Transverse colon (tissue), 4 donors: ENCODE measurements at regions not wholly inside any gene's neighbourhood (a gene's known extent, or its start where the extent isn't known, plus 50 kb on each side); places are given as distances from the start of the nearest gene placed in this dataset.

ENCODE experiments used
- DNase-seq: peaks from one replicate; pipeline ENCODE4 v3.0.0-alpha.2; 2019
- H3K27ac ChIP-seq, 4 donors: fragments of 200-600 bp; sonication (generic); 2 replicates each; pipeline ENCODE4 v1.5.1; 2016 to 2018; ENCODE audit warnings: inconsistent platforms in 4 of 4
- H3K27me3 ChIP-seq: fragments of 200-600 bp; sonication (generic); 2 replicates; pipeline ENCODE4 v1.5.1; 2017; ENCODE audit warnings: inconsistent platforms
- H3K36me3 ChIP-seq, 4 donors: fragments of 200-600 bp; sonication (generic); 2 replicates each; pipeline ENCODE4 v1.5.1; 2017 to 2019; ENCODE audit warnings: inconsistent platforms in 4 of 4
- H3K4me1 ChIP-seq, 4 donors: fragments of 200-600 bp; sonication (generic); 2 replicates each; pipeline ENCODE4 v1.5.1; 2017 to 2020; ENCODE audit warnings: inconsistent platforms in 4 of 4
- H3K4me3 ChIP-seq, 4 donors: fragments of 200-600 bp; sonication (generic); 1 replicate in 1 of 4; 2 replicates in 3 of 4; pipeline versions ENCODE4 v1.5.1 to v1.6.1; 2017 to 2019; ENCODE audit warnings: inconsistent platforms in 4 of 4
- H3K9me3 ChIP-seq, 2 donors: fragments of 200-600 bp; sonication (generic); 2 replicates each; pipeline ENCODE4 v1.5.1; 2017 to 2019; ENCODE audit warnings: inconsistent platforms in 2 of 2
- EP300 ChIP-seq: sonication (generic); formaldehyde crosslinking; IDR thresholded peaks from one replicate; pipeline ENCODE4 v1.6.1; 2017; ENCODE audit warnings: antibody characterized with exemption, low read depth
- POLR2A ChIP-seq: fragments of 450-650 bp; IDR thresholded peaks from one replicate; pipeline ENCODE4 v1.6.1; 2016; ENCODE audit warnings: antibody characterized with exemption, mild to moderate bottlenecking, moderate library complexity
- POLR2AphosphoS5 ChIP-seq, 3 donors: sonication (generic); formaldehyde crosslinking; IDR thresholded peaks; one replicate each; pipeline ENCODE4 v1.6.1; 2016; ENCODE audit warnings: antibody characterized with exemption in 3 of 3
- WGBS, 2 donors: methylation state at CpG; one replicate each; pipeline ENCODE4 v1.1.5; 2018; ENCODE audit warnings: low coverage in 1 of 2; 5-methylcytosine and 5-hydroxymethylcytosine counted together
- in situ Hi-C, 4 donors: fragments of 200-750 bp; cut with MboI; loops; one replicate each; pipeline versions ENCODE4 v1.15.0 to v1.15.1; 2017; ENCODE audit warnings: low sequenced_read_pairs in 3 of 4, low pct_ligation_motif_present in 1 of 4, low pct_unique_long_range_greater_than_20kb in 1 of 4
- intact Hi-C: fragments of 100-400 bp; cut with DNase I; formaldehyde crosslinking; loops from one replicate; pipeline ENCODE4 v1.15.1; 2023; ENCODE audit warnings: low total_unique reads
- TF ChIP-seq, protein P1 (sequence below), 5 experiments: fragments of 200-600 bp in 3 of 5; fragments of 450-650 bp in 2 of 5; sonication (generic) in 3 of 5; IDR thresholded peaks; 1 replicate in 2 of 5; 2 replicates in 3 of 5; pipeline ENCODE4 v1.5.1; 2016 to 2017; ENCODE audit warnings: antibody characterized with exemption in 5 of 5, inconsistent platforms in 3 of 5, mild to moderate bottlenecking in 2 of 5, moderate library complexity in 1 of 5

GRCh38 chr21:16773206-16773605 lies 739.6 kb upstream of the CXADR start:
- H3K27me3 ChIP-seq = no peaks in the 10 kb centered on the region
- in situ Hi-C loops (no loop called here), intact Hi-C loops (no loop called here)
- 23 to 33% methylated on average over 1 of the region's 1 CpG for WGBS, 2 donors
- H3K27ac ChIP-seq = no peak overlapping the region
- H3K4me3 ChIP-seq = no peak overlapping the region
- H3K36me3 ChIP-seq = no peaks in the 10 kb centered on the region
- no peaks in the 10 kb centered on the region for H3K4me1 ChIP-seq
- no peak for TF ChIP-seq EP300
- TF ChIP-seq, protein P1, sequence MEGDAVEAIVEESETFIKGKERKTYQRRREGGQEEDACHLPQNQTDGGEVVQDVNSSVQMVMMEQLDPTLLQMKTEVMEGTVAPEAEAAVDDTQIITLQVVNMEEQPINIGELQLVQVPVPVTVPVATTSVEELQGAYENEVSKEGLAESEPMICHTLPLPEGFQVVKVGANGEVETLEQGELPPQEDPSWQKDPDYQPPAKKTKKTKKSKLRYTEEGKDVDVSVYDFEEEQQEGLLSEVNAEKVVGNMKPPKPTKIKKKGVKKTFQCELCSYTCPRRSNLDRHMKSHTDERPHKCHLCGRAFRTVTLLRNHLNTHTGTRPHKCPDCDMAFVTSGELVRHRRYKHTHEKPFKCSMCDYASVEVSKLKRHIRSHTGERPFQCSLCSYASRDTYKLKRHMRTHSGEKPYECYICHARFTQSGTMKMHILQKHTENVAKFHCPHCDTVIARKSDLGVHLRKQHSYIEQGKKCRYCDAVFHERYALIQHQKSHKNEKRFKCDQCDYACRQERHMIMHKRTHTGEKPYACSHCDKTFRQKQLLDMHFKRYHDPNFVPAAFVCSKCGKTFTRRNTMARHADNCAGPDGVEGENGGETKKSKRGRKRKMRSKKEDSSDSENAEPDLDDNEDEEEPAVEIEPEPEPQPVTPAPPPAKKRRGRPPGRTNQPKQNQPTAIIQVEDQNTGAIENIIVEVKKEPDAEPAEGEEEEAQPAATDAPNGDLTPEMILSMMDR (IDR thresholded peaks at IDR 0.05) = no peak
- TF ChIP-seq POLR2AphosphoS5 (IDR thresholded peaks at IDR 0.05) = no peak
- TF ChIP-seq POLR2A = no peak
- H3K9me3 ChIP-seq = no peaks in the 10 kb centered on the region
- no peak for DNase-seq

GRCh38 chr21:16775076-16775475 lies 737.8 kb upstream of the CXADR start:
- H3K27ac ChIP-seq = no peak overlapping the region
- H3K9me3 ChIP-seq = no peaks in the 10 kb centered on the region
- no peaks in the 10 kb centered on the region for H3K27me3 ChIP-seq
- no peak for TF ChIP-seq POLR2AphosphoS5 (IDR thresholded peaks at IDR 0.05)
- no peak for TF ChIP-seq POLR2A
- no peak for TF ChIP-seq EP300
- TF ChIP-seq, protein P1 (IDR thresholded peaks at IDR 0.05) = no peak
- in situ Hi-C loops = no loop called here
- H3K4me1 ChIP-seq = no peaks in the 10 kb centered on the region
- WGBS, 2 donors = 60 to 67% methylated on average over 5 of the region's 5 CpGs
- intact Hi-C loops = no loop called here
- no peaks in the 10 kb centered on the region for H3K36me3 ChIP-seq
- no peak for DNase-seq
- no peak overlapping the region for H3K4me3 ChIP-seq

DNA sequence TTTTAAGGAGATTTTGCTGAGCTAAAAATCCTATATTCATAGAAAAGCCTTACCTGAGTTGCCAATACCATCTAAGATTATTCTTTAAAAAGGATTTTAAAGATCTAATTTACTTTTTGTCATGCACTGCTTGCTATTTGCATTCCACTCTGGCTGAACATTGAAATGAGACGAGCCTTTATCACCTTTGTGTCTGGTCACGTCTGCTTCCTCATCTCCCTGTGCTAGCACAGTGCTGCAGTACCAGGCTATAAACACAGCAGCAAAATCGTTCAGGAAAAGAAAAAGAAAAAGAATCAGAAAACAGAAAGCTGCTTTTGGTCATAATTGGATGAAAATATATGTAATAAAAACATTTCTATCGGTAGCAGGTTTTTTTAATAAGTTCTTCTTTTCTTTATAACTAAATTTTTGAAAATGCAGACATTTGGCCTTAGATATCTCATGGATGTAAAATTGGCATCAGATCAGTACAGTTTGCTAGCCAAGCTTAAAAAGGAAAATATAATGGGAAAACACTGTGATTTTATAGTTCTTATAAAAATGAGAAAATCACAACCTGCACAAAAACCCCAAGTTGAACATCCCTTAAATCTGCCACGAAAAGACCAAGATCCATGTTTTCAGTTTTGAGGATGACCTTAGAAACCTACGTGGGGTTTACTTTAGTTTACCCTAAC lies 735.7 kb upstream of the CXADR start:
- in situ Hi-C loops (no loop called here), intact Hi-C loops (no loop called here)
- no peak for DNase-seq
- no peaks in the 10 kb centered on the region for H3K27me3 ChIP-seq
- H3K9me3 ChIP-seq = no peaks in the 10 kb centered on the region
- TF ChIP-seq POLR2AphosphoS5 (IDR thresholded peaks at IDR 0.05) (no peak), EP300 (no peak), POLR2A (no peak)
- TF ChIP-seq, protein P1 (IDR thresholded peaks at IDR 0.05) = no peak
- 46 to 53% methylated on average over 5 to 6 of the region's 6 CpGs for WGBS, 2 donors
- no peak overlapping the region for H3K27ac ChIP-seq
- H3K4me3 ChIP-seq = no peak overlapping the region
- no peaks in the 10 kb centered on the region for H3K4me1 ChIP-seq
- no peaks in the 10 kb centered on the region for H3K36me3 ChIP-seq

DNA sequence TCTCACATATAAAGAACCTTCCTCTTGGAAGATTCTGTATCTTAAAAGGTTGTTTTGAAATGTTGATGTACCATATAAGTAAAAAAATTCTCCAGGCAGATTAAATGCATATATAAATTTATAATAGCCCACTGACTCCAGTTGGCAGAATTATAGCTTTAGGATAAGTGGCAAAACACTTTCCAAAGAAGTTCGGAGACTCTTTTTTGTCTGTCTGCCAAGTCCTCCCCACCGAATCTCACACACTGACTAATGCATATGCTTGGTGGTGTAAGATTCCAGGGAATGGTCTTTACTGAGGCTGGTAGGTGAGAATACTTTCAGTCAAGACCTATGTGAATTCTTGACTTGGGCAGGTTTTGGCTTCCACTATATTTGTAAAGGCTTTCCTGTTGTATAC lies 724.3 kb upstream of the CXADR start:
- H3K4me3 ChIP-seq = no peak overlapping the region
- no peak for DNase-seq
- H3K4me1 ChIP-seq = no peaks in the 10 kb centered on the region
- no peak overlapping the region for H3K27ac ChIP-seq
- TF ChIP-seq, protein P1 (IDR thresholded peaks at IDR 0.05) = no peak
- in situ Hi-C loops (no loop called here), intact Hi-C loops (no loop called here)
- no peaks in the 10 kb centered on the region for H3K27me3 ChIP-seq
- 25 to 29% methylated on average over 2 of the region's 2 CpGs for WGBS, 2 donors
- H3K36me3 ChIP-seq = no peaks in the 10 kb centered on the region
- peaks cover 0 to 4% of the 10 kb centered on the region in 2 donors for H3K9me3 ChIP-seq
